Central memory CD8-positive, alpha-beta T cell (primary cell): ENCODE measurements at regions not wholly inside any gene's neighbourhood (a gene's known extent, or its start where the extent isn't known, plus 50 kb on each side); places are given as distances from the start of the nearest gene placed in this dataset.

Source experiments
- ATAC-seq: fragments of 150-1000 bp; cut with Tn5 transposase; replicated peaks from 2 replicates; pipeline ENCODE4 v1.10.0; 2022; ENCODE audit warnings: mild to moderate bottlenecking, moderate FRiP score, moderate number of reproducible peaks; ENCODE audit not compliant: poor library complexity, severe bottlenecking; ENCODE audit errors: extremely low read depth
- DNase-seq, 2 donors: peaks; one replicate each; pipeline ENCODE4 v3.0.0; 2021; ENCODE audit warnings: low spot score in 2 of 2
- H3K27ac Mint-ChIP-seq: one replicate; pipeline ENCODE4 v1.8.0; 2022; ENCODE audit warnings: low read depth, mild to moderate bottlenecking, moderate library complexity, mixed read lengths
- H3K27me3 Mint-ChIP-seq: one replicate; pipeline ENCODE4 v1.8.0; 2022; ENCODE audit warnings: mixed read lengths
- H3K36me3 Mint-ChIP-seq: one replicate; pipeline ENCODE4 v1.8.0; 2022; ENCODE audit warnings: mild to moderate bottlenecking, moderate library complexity, mixed read lengths; ENCODE audit not compliant: insufficient read depth
- H3K4me1 Mint-ChIP-seq: one replicate; pipeline ENCODE4 v1.8.0; 2022; ENCODE audit warnings: mixed read lengths
- H3K4me3 Mint-ChIP-seq: one replicate; pipeline ENCODE4 v1.8.0; 2022; ENCODE audit warnings: mild to moderate bottlenecking, moderate library complexity, mixed read lengths
- H3K9me3 Mint-ChIP-seq: one replicate; pipeline ENCODE4 v1.8.0; 2022; ENCODE audit warnings: mixed read lengths

DNA sequence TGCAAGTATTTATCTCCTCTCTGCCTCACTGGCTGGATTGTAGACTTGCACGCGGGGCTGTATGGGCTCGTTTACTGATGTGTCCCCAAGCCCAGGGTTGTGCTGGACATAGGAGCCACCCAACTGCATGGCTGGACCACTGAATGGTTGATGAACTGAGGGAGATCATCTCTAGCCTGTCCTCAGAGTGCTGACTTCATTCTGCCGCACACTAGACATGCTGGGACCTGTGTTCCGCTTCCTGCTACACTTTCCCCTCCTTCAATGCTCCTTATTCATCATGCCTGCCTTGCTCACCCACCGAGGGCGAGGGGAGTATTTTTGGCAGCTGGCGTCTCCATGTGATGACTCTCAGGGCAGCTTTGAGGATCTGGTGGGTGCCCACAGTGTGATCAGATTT is 440.2 kb downstream of the GLRX3 start:
- H3K4me3 Mint-ChIP-seq: no peak overlapping the region
- no peak overlapping the region for H3K27ac Mint-ChIP-seq
- H3K4me1 Mint-ChIP-seq: no peaks in the 10 kb centered on the region
- H3K9me3 Mint-ChIP-seq: peaks cover 9% of the 10 kb centered on the region
- no peak for DNase-seq
- ATAC-seq: no peak
- no peaks in the 10 kb centered on the region for H3K36me3 Mint-ChIP-seq
- H3K27me3 Mint-ChIP-seq: no peaks in the 10 kb centered on the region

DNA sequence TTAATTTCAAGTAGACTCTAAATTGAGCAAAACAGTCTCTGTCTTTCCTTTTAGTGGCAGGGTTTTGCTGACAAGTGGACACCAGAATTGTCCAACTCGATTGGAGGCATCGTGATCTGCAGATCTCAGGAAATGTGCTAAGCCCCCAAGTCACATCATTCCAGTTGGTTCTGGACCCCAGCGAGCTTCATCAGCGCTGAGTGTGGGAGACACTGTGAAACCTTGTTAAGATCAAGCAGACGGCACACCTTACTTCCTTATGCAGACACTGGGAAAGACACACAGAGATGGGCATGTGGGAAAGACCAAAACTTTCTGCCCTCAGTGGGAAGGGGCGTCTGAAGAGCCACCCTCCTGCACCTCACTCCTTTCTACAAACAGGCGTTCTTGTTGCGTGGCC is 440.8 kb downstream of the GLRX3 start:
- Mint-ChIP-seq H3K36me3 (peaks cover 2% of the 10 kb centered on the region), H3K4me1 (no peaks in the 10 kb centered on the region), H3K27ac (no peak overlapping the region), H3K9me3 (peaks cover 9% of the 10 kb centered on the region), H3K4me3 (no peak overlapping the region), H3K27me3 (no peaks in the 10 kb centered on the region)
- no peak for ATAC-seq
- no peak for DNase-seq

DNA sequence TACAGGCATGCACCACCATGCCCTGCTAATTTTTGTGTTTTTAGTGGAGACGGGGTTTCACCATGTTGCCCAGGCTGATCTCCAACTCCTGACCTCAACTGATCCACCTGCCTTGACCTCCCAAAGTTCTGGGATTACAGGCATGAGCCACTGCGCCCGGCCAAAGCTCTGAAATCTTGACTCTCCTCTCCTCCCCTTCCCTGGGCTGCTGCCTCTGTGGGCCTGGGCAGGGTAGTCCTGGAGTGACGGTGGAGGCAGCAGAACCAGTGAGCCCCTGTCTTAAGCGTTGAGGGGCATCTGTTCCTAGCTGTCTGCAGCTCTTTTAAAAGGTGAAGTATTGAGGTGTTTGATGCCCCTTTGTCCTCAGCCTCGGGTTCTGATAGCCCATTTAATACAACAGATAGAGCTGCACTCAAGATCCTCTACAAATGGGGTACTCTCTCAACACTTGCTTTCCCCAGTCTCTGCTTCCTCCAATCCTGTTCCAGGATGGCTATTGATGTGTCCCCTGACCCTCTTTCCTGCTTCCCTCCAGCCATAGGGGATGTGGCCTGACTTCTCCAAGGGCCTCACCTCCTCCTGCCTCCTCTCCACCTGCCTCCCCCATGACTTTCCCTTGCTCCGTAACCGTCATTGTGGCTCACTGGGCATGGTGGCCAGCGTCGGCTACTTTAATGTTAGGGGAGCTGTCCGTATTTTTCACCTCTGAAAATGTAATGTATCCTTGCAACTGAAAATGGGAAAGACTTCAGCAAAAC is 442.5 kb downstream of the GLRX3 start:
- H3K27ac Mint-ChIP-seq: no peak overlapping the region
- H3K36me3 Mint-ChIP-seq: peaks cover 2% of the 10 kb centered on the region
- H3K4me1 Mint-ChIP-seq: no peaks in the 10 kb centered on the region
- peaks cover 9% of the 10 kb centered on the region for H3K9me3 Mint-ChIP-seq
- H3K4me3 Mint-ChIP-seq: no peak overlapping the region
- ATAC-seq (no peak), DNase-seq (no peak)
- no peaks in the 10 kb centered on the region for H3K27me3 Mint-ChIP-seq

- Mint-ChIP-seq H3K4me3 (no peak overlapping the region), H3K4me1 (no peaks in the 10 kb centered on the region), H3K36me3 (peaks cover 2% of the 10 kb centered on the region), H3K9me3 (peaks cover 9% of the 10 kb centered on the region), H3K27ac (no peak overlapping the region), H3K27me3 (no peaks in the 10 kb centered on the region)
- DNase-seq (no peak), ATAC-seq (no peak)
Measured at GRCh38 chr10:130579913-130580312, 443.7 kb downstream of the GLRX3 start.

GRCh38 chr10:130580975-130581374 is 444.8 kb downstream of the GLRX3 start:
- DNase-seq (no peak), ATAC-seq (no peak)
- no peak overlapping the region for H3K27ac Mint-ChIP-seq
- no peaks in the 10 kb centered on the region for H3K27me3 Mint-ChIP-seq
- H3K36me3 Mint-ChIP-seq: peaks cover 2% of the 10 kb centered on the region
- H3K9me3 Mint-ChIP-seq: peaks cover 3% of the 10 kb centered on the region
- no peaks in the 10 kb centered on the region for H3K4me1 Mint-ChIP-seq
- H3K4me3 Mint-ChIP-seq: no peak overlapping the region

DNA sequence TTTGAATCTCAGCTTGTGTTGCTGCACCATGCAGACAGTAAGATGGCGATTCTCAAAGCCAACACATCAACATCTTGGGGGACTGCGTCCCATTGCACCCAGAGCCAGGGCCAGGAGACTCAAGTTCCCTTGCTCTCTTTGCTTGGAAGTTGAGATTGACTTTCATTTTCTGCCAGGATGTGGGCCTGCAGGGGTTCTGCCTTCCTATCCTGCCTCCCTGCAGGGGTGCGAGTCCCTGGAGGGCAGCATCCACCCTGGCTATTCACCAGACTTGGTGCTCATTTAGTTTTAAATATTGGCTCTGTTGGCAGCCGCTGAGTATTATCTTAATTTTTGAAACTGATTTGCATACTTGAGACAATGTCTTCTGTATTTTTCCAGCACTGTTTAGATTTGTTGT is 451.5 kb downstream of the GLRX3 start:
- Mint-ChIP-seq H3K36me3 (no peaks in the 10 kb centered on the region), H3K27ac (no peak overlapping the region), H3K9me3 (peaks cover 10% of the 10 kb centered on the region), H3K4me3 (no peak overlapping the region), H3K4me1 (no peaks in the 10 kb centered on the region), H3K27me3 (peaks cover 8% of the 10 kb centered on the region)
- no peak for ATAC-seq
- DNase-seq: no peak

GRCh38 chr10:130606001-130606405 is 469.8 kb downstream of the GLRX3 start:
- Mint-ChIP-seq H3K9me3 (peaks cover 15% of the 10 kb centered on the region), H3K4me1 (no peaks in the 10 kb centered on the region), H3K36me3 (no peaks in the 10 kb centered on the region), H3K27me3 (peaks cover 8% of the 10 kb centered on the region), H3K27ac (no peak overlapping the region), H3K4me3 (no peak overlapping the region)
- DNase-seq (no peak), ATAC-seq (no peak)

DNA sequence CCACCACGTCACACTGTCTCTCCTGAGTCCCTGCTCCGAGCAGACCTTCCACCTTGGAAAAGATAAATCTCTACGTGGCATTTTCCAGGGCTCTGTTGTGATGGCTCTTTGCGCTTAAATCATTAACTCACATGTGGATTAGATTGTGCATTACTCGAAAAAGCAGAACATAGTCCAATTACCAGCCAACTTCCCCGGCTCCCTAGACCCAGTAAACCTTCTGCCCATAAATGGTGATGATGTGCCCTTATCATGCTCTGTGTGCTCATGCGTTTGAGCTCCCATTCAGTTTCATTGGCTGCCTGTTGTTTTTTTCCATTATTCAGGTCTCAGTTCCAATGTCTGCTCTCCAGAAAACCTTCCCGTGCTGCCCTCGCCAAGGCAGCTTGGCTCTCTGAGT is 471.2 kb downstream of the GLRX3 start:
- ATAC-seq: no peak
- H3K36me3 Mint-ChIP-seq: no peaks in the 10 kb centered on the region
- H3K4me1 Mint-ChIP-seq: no peaks in the 10 kb centered on the region

DNA sequence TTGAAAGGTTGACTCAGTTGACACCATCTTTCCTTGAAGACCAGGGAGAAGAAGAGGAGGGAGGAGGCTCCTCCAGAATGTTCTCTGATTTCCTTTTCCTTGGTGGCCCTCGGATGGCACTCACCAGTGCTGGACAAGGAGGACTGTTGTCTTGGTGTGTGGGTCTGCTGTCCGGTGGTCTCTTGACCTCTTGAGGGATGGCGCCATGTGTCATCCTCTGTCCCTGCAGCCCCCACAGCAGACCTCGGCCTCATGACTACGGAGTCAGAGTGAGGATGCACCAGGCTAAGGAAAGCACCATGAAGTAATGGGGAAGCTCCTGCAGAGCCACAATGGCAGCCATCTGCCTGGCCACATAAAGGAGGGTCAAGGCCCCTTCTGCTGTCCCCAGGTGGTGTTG is 475.0 kb downstream of the GLRX3 start:
- Mint-ChIP-seq H3K27me3 (no peaks in the 10 kb centered on the region), H3K4me1 (no peaks in the 10 kb centered on the region), H3K36me3 (no peaks in the 10 kb centered on the region), H3K9me3 (peaks cover 10% of the 10 kb centered on the region), H3K27ac (no peak overlapping the region), H3K4me3 (no peak overlapping the region)
- no peak for DNase-seq
- ATAC-seq: no peak

More for the DNA sequence above, 471.2 kb downstream of the GLRX3 start:
- Mint-ChIP-seq H3K27me3 (peaks cover 8% of the 10 kb centered on the region), H3K27ac (no peak overlapping the region), H3K4me3 (no peak overlapping the region), H3K9me3 (peaks cover 15% of the 10 kb centered on the region)
- no peak for DNase-seq

GRCh38 chr10:130615457-130615856 is 479.3 kb downstream of the GLRX3 start:
- DNase-seq (no peak), ATAC-seq (no peak)
- peaks cover 5% of the 10 kb centered on the region for H3K9me3 Mint-ChIP-seq
- no peak overlapping the region for H3K27ac Mint-ChIP-seq
- peaks cover 6% of the 10 kb centered on the region for H3K27me3 Mint-ChIP-seq
- no peak overlapping the region for H3K4me3 Mint-ChIP-seq
- H3K4me1 Mint-ChIP-seq: no peaks in the 10 kb centered on the region
- H3K36me3 Mint-ChIP-seq: no peaks in the 10 kb centered on the region

- Mint-ChIP-seq H3K27me3 (peaks cover 17% of the 10 kb centered on the region), H3K4me3 (no peak overlapping the region), H3K4me1 (no peaks in the 10 kb centered on the region)
Measured at GRCh38 chr10:130617985-130618384, 481.8 kb downstream of the GLRX3 start.

DNA sequence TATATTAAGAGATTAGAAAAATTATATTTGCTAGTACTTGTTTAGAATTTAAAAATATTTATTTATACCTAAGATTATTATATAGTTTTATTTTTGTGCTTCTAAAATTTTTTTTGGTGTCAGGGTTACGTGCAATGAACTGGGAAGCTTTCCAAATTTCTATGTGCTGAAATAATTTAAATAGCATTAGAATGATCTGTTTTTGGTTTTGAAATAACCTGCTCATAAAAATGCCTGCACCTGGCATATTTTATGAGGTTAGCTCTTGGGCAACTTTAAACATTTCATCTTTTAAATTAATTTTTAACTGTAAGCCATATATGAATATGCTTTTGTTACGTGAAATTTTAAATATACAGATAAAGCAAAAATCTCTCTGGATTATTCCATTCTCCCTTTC is 482.5 kb downstream of the GLRX3 start:
- Mint-ChIP-seq H3K4me3 (no peak overlapping the region), H3K27me3 (peaks cover 17% of the 10 kb centered on the region), H3K9me3 (no peaks in the 10 kb centered on the region), H3K27ac (no peak overlapping the region), H3K4me1 (no peaks in the 10 kb centered on the region), H3K36me3 (no peaks in the 10 kb centered on the region)
- DNase-seq (no peak), ATAC-seq (no peak)

More at GRCh38 chr10:130617985-130618384, 481.8 kb downstream of the GLRX3 start:
- Mint-ChIP-seq H3K9me3 (no peaks in the 10 kb centered on the region), H3K27ac (no peak overlapping the region), H3K36me3 (no peaks in the 10 kb centered on the region)
- DNase-seq: no peak
- no peak for ATAC-seq

DNA sequence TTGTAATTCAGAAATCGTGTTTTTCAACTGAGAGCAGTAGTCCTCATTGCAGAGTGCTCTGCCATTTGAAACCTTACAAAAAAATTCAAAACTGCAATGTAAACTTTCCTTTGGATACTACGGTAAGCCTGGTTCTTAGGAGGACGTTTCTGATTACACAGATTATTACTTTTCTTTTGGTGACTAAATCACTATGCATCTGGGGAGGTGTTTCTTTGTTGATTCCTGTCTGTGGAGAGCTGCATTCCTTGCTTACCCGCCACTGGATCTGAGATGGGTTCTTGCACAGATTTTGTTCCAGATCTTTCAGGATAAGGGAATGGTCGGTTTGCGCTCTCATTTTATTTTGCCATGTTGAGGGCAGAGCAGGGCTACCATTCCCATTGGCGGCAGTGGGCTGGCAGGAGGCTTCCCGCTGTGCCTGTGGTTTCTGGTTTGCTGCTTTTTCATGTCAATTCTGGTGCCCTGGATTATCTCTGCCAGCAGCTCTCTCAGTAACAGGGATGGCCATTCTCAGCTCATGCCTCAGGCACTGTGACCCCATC is 485.1 kb downstream of the GLRX3 start:
- no peak overlapping the region for H3K27ac Mint-ChIP-seq
- ATAC-seq (no peak), DNase-seq (no peak)
- H3K4me3 Mint-ChIP-seq: no peak overlapping the region
- peaks cover 17% of the 10 kb centered on the region for H3K27me3 Mint-ChIP-seq
- peaks cover 2% of the 10 kb centered on the region for H3K36me3 Mint-ChIP-seq
- H3K9me3 Mint-ChIP-seq: peaks cover 5% of the 10 kb centered on the region
- H3K4me1 Mint-ChIP-seq: no peaks in the 10 kb centered on the region
